ENCODE measurements at regions not wholly inside any gene's neighbourhood (a gene's known extent, or its start where the extent isn't known, plus 50 kb on each side); places are given as distances from the start of the nearest gene placed in this dataset.

DNA sequence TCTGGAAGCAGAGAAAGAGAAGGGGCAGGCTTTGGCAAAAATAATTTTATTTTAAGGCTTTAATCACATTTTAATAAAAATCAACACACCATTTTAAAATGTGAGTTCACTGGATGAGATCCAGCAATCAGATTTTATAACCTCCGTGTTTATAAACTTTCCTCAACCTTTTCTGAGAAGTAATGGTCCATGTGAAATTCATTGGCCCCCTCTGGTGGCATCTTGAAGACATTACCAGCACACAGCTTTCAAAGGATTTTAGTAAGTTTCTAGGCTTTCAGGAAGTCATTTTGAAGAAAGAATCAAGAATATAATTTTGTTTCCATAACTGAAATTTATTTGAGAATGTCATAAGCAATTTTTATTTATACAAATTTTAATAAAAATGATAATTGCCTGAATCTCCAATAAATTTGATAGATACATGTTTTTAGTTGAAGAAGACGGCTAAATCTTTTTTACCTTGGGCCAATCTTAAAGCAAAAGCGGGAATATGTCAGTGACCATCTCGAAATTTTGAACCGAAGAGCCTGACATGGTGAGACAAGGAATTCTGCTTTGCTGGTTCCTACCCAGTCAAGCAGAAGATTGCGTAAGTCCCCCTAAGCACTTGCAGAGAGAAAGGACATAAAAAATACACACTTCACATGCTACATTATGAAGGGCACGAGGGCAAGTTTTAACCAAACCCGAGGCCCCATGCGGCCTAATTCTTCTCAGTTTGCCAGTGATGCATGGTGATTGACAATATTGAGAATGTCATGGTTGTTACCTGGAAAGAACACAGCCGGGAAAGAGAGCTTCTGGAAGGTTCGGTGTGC is 128.4 kb upstream of the CBLN2 start:
- TF ChIP-seq RAD21 (IDR thresholded peaks at IDR 0.05; ENCODE audit: low read depth): peak; percentile 66
- TF ChIP-seq NFIC (IDR thresholded peaks at IDR 0.05): no peak
- TF ChIP-seq, protein P1, sequence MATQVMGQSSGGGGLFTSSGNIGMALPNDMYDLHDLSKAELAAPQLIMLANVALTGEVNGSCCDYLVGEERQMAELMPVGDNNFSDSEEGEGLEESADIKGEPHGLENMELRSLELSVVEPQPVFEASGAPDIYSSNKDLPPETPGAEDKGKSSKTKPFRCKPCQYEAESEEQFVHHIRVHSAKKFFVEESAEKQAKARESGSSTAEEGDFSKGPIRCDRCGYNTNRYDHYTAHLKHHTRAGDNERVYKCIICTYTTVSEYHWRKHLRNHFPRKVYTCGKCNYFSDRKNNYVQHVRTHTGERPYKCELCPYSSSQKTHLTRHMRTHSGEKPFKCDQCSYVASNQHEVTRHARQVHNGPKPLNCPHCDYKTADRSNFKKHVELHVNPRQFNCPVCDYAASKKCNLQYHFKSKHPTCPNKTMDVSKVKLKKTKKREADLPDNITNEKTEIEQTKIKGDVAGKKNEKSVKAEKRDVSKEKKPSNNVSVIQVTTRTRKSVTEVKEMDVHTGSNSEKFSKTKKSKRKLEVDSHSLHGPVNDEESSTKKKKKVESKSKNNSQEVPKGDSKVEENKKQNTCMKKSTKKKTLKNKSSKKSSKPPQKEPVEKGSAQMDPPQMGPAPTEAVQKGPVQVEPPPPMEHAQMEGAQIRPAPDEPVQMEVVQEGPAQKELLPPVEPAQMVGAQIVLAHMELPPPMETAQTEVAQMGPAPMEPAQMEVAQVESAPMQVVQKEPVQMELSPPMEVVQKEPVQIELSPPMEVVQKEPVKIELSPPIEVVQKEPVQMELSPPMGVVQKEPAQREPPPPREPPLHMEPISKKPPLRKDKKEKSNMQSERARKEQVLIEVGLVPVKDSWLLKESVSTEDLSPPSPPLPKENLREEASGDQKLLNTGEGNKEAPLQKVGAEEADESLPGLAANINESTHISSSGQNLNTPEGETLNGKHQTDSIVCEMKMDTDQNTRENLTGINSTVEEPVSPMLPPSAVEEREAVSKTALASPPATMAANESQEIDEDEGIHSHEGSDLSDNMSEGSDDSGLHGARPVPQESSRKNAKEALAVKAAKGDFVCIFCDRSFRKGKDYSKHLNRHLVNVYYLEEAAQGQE (IDR thresholded peaks at IDR 0.05; ENCODE audit: low read depth): no peak
- no peak for TF ChIP-seq FOXM1 (IDR thresholded peaks at IDR 0.05; ENCODE audit: borderline replicate concordance, low read depth)
- no peak for TF ChIP-seq EP300 (IDR thresholded peaks at IDR 0.05; ENCODE audit: borderline replicate concordance)

DNA sequence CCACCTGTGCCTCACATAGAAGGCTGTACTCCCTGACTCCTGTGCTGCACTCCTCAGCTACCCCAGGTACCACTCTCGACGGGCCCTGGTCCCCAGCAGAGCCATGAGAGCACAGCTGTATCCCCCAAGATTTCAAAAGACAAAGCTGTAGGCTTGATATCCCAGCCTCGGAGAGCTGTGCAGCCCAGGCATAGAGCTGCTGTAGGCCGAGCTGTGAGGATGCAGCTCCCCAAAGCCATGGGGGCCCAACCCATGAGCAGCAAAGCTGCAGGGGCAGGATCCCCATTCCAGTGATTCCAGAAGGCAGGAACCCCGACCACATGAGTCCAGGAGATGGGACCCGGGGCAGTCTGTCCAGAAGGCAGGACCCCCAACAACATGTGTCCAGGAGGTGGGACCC is 123.8 kb upstream of the CBLN2 start:
- TF ChIP-seq TEAD4 (IDR thresholded peaks at IDR 0.05) (no peak), CREB1 (IDR thresholded peaks at IDR 0.05; ENCODE audit: low read depth) (no peak), TAF1 (IDR thresholded peaks at IDR 0.05; ENCODE audit: low read depth) (no peak), FOXM1 (IDR thresholded peaks at IDR 0.05; ENCODE audit: borderline replicate concordance, low read depth) (no peak), YY1 (IDR thresholded peaks at IDR 0.05; ENCODE audit: low read depth) (no peak), NFIC (IDR thresholded peaks at IDR 0.05) (no peak), EP300 (IDR thresholded peaks at IDR 0.05; ENCODE audit: borderline replicate concordance) (no peak), EGR1 (IDR thresholded peaks at IDR 0.05) (no peak), TCF12 (IDR thresholded peaks at IDR 0.05; ENCODE audit: low read depth) (no peak), RAD21 (IDR thresholded peaks at IDR 0.05; ENCODE audit: low read depth) (no peak), ZBTB7A (IDR thresholded peaks at IDR 0.05; ENCODE audit: low read depth) (no peak), CEBPB (IDR thresholded peaks at IDR 0.05) (no peak)
- TF ChIP-seq, protein P1 (IDR thresholded peaks at IDR 0.05; ENCODE audit: low read depth): no peak
- TF ChIP-seq, protein P2, sequence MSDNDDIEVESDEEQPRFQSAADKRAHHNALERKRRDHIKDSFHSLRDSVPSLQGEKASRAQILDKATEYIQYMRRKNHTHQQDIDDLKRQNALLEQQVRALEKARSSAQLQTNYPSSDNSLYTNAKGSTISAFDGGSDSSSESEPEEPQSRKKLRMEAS (IDR thresholded peaks at IDR 0.05): no peak
- TF ChIP-seq, protein P3, sequence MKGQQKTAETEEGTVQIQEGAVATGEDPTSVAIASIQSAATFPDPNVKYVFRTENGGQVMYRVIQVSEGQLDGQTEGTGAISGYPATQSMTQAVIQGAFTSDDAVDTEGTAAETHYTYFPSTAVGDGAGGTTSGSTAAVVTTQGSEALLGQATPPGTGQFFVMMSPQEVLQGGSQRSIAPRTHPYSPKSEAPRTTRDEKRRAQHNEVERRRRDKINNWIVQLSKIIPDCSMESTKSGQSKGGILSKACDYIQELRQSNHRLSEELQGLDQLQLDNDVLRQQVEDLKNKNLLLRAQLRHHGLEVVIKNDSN (IDR thresholded peaks at IDR 0.05): no peak

DNA sequence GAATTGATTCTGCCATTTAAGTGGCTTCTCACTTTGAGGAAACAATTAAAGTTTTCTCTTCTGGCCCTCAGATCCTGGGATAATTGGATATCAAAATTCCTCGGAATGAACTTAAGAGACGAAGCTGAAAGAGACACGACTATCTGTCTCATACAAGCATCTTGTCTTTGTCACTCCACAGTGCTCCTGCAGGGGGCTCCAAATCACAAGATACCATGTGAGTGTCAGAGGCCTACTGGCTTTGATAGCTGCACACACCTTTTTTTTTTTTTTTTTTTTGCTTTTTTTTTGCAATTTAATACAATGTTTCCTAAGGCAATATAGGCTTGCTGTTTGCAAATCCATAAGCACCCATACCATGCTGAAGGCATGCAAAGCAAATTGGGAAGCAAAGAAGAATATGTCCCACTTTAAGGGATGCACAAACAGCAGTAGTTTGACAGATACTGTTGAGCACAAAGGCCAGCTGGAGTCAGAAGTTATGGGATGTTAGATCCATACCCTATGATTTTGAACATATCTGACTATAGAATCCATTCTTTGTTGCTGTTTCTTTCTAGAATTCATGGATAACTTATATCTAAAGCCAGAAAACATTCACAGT is 109.0 kb upstream of the CBLN2 start:
- TF ChIP-seq, protein P3 (IDR thresholded peaks at IDR 0.05): no peak
- TF ChIP-seq RAD21 (IDR thresholded peaks at IDR 0.05; ENCODE audit: low read depth): peak; percentile 59

DNA sequence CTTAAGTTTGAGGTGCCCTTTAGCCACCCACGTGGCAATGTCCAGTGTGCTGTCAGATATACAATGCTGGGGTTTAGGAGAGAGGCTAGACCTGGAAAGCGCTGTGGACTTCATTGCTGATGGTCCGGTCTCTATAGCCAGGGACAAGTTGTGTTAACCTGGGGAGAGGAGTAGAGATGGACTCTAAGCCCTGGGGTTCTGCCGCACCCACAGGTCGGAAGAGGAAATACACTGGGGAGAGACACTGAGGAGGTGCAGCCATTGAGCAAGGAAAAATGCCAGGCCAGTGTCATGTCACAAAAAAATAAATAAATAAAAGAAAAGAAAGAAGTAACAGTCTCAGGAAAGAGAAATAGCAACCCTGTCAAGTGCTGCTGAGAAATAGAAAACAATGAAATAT is 106.9 kb upstream of the CBLN2 start:
- TF ChIP-seq, protein P3 (IDR thresholded peaks at IDR 0.05): no peak
- TF ChIP-seq CEBPB (IDR thresholded peaks at IDR 0.05): no peak
- TF ChIP-seq EGR1 (IDR thresholded peaks at IDR 0.05): no peak
- TF ChIP-seq, protein P1 (IDR thresholded peaks at IDR 0.05; ENCODE audit: low read depth): no peak
- no peak for TF ChIP-seq TCF12 (IDR thresholded peaks at IDR 0.05; ENCODE audit: low read depth)
- no peak for TF ChIP-seq ZBTB7A (IDR thresholded peaks at IDR 0.05; ENCODE audit: low read depth)
- TF ChIP-seq YY1 (IDR thresholded peaks at IDR 0.05; ENCODE audit: low read depth): no peak
- no peak for TF ChIP-seq RAD21 (IDR thresholded peaks at IDR 0.05; ENCODE audit: low read depth)
